ENCODE measurements at regions not wholly inside any gene's neighbourhood (a gene's known extent, or its start where the extent isn't known, plus 50 kb on each side); places are given as distances from the start of the nearest gene placed in this dataset.
"Not testable (repeated sequence)": the region's sequence is repeated elsewhere in the genome, so short reads cannot be mapped to it uniquely, and the experiment has no call there.

DNA sequence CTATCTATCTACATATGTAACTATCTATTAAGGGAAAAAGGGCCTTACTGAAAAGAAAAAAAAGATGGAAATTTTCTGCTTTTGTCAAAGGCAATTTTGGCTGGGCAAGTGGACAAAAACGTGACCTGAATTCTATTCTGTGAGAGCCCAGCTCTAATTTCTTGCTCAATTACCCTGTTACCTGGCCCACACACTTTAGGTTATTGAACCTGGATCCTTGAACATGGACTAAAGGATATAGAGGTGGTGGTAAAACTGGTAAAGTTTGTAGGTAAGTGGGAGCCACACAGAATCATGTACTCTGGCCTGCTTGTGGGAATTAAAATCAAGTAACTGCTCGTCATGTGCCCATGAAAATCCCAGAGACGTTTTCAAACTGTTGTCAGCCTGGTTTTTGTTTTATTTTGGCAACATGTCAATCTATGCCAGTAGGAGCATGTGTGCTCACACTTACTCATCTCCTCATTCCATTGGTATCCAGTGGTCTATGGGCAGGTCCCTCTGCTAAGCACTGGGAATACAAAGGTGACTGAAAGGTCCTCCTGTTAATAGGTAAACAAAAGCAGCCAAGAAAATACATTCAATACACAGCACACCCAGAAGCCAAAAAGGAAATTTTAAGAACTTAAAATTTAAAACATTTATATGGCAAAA lies 113.7 kb upstream of the WARS2 start:
- DNase-seq, result no peak

DNA sequence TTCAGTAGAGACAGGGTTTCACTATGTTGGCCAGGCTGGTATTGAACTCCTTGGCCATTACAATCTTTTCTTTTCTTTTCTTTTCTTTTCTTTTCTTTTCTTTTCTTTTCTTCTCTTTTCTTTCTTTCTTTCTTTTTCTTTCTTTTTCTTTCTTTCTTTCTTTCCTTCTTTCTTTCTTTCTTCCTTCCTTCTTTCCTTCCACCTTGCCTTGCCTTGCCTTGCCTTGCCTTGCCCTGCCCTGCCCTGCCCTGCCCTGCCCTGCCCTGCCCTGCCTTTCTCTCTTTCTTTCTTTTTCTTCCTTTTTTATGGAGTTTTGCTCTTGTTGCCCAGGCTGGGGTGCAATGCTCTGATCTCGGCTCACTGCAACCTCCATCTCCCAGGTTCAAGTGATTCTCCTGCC lies 112.5 kb upstream of the HAO2 start:
- not testable (repeated sequence) for DNase-seq

DNA sequence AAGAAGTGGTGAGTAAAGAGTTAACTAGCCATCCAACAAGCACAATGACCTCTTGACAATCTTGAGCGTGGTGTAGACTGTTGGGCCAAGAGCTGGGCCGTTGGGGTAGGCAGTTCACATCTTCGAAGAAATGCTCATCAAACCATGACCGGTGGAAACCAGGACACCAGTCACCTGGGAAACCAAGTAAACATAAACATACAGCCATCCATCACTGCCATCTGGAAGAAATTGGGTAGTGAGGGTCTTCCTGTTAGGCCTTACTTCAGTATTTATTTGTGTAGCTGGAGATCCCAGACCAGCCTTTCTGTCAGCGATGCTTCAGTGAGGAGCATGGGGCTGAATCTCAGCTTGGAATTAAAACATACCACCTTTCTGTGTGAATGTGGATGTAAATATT lies 108.1 kb upstream of the HAO2 start:
- DNase-seq, result no peak

DNA sequence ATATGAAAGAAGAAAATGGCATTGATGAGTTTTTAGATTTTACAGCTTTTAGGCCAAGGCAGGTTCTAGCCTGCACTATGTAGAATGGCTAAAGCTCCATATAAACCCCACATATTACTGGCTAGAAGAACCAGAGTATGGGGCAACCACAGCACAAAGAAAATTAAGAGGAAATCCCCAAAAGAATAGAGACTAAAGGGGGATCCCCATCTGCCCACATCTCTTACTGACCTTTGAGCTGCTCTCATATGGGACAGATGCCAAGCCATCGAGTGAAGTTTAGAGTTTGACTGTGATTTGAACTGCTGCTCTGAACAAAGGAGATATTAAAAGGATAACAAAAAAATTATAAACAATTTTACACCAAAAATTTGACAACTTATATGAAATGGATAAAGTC lies 102.2 kb upstream of the HAO2 start:
- no peak for DNase-seq

DNA sequence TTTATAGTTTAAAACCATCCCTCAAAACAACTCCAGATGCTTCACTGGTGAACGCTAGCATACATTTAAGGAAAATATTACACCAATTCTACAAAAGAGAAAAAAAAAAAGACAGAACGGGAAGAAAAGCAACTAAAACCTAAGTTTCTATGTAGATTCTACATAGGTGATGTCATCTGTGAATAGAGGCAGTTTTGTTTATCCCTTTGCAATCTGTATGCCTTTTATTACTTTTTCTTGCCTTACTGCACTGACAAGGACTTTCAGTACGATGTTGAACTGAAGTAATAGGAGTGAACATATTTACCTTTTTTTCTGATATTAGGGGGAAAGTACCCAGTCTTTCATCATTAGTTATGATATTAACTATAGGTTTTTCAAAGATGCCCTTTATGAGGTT lies 101.7 kb upstream of the HAO2 start:
- DNase-seq, result no peak

DNA sequence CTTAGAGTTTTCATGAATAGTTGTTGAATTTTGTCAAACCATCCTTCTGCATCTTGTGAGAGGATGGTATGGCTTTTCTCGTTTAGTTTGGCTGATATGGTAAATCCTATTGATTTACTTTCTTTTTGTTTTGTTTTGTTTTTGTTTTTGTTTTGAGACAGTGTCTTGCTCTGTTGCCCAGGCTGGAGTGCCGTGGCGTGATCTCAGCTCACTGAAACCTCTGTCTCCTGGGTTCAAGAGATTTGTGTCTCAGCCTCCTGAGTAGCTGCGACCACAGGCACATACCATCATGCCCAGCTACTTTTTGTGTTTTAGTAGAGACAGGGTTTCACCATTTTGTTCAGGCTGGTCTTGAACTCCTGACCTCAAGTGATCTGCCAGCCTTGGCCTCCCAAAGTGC lies 101.3 kb upstream of the HAO2 start:
- DNase-seq, result not testable (repeated sequence)

DNA sequence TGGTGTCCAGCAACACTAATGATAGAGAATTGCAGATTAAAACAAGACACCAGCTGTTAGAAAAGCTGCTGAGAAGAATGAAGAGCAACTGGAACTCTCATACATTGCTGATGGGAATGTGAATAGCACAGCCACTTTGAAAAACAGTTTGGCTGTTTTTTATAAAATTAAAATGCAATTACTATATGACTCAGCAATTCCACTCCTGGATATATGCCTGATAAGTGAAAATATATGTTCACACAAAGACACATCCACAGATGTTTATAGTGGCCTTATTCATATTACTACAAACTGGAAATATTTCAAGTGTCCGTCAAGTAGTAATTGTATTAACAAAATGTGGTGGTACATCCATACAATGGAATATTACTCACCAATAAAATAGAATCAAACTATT lies 99.7 kb upstream of the HAO2 start:
- DNase-seq, result no peak

DNA sequence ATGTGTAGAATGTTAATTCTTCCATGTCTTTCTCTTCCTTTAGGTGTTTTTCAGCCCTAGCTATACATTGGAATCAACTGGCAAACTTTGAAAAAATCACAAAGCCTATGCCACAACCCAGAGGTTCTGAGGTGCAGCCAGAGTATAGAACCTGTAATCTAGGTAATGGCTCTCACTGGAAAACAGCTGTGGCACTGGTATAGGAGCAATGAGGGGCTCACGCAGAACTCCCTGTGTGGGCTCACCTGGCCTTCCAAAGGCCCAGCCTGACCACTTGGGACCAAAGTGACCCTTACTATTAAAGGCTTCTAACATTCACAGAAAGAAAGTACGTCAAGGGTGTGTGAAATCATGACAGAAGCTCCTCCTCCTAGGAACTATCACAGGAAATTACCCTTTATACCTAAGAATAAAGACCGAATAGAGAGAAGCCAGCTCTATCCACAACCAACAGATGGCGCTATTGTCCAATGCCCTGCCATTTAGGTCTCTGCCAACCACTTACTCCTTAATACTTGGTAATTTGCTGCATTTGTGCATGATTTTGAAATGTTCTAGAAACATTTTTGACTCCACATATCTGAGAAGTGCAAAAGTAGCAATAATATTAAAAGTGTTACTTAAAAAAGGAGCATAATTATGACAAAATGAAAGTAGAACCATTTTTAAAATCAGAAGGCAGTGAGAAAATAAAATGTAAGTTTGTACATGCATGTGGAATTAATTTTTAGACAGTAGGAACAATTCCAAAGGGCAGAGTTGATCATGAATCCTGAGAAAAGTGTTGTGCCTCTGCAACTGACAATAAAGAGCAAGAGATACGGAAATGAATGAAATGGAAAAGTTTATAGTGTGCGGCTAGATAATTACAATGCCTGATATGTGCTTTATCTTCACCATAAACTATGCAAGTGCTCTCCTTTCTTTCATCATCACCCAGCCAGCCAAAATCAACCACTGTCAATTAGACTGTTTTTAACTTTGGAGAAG lies 93.1 kb upstream of the HAO2 start:
- DNase-seq, result no peak

DNA sequence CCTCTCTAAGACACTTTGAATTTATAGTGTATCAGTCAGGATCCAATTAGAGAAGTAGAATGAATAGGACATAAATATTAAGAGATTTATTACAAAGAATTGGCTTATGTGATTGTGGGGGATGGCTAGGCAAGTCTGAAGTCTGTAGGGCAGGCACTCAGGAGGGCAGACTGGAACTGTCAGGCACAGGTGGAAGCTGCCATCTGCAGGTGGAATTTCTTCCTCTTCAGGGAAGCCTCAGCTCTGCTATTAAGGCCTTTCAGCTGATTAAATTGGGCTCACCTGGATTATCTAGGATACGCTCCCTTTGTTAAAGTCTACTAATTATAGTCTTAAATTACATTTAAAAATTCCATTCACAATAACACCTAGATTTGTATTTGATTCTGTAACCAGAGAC lies 92.0 kb upstream of the HAO2 start:
- DNase-seq, result no peak

DNA sequence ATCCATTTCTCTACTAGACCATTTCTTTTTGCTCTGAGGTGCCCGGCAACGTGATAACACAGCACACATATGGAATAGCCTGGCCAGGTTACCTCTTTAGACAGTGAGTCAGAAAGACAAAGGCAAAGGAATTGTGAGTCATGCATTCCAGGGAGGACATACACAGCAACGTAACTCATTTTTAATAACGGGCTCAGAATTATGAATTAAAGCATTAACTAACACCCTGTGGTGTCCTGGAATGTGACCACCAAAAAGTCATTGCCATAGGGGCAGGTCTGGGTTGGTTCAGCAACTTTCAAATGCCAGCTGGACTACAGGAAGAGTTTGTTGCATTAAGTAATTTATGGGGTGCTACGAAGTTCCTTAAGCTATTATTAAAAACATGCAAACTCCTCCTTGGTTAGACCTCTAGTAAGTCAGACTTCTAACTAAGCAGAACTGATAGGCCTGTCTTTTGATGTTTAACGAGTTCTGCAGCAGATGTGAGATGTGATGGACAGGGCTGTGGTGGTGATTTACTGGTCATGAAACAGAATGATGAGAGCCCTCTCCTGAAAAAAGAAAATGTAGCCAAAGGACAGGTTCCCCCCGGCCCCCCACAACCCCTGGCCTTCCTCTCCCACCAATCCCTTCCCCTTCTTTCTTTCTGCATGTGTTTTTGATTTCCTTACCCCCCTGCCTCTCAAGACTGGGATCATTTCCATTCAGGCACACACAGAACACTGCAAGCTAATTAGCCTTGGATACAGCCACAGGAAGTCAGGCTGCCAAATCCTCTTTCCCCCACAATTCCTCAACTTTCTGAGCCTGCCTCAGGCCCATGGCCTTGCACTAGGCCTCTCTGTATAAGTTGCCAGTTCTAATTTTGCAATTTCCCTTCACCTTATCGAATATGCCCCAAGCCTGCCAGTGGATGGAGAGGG lies 88.9 kb upstream of the HAO2 start:
- DNase-seq, result no peak

DNA sequence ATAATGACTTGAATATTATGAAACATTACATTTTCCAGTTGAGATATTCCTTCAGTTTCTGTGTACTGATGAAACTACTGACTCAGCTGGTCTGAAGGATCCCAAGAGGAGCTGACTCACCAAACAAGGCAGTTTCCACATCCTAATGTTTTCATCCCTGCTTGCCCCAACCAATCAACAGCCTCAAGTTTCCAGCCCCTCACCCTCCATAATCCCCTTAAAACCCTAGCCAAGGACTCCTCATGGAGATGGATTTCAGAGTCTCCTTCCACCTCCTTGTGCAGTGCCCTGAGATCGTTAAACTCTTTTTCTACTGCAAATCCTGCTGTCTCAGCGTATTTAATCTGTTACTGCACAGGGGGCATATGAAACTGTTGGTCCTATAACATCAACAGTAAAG lies 83.1 kb upstream of the HAO2 start:
- DNase-seq, result no peak

DNA sequence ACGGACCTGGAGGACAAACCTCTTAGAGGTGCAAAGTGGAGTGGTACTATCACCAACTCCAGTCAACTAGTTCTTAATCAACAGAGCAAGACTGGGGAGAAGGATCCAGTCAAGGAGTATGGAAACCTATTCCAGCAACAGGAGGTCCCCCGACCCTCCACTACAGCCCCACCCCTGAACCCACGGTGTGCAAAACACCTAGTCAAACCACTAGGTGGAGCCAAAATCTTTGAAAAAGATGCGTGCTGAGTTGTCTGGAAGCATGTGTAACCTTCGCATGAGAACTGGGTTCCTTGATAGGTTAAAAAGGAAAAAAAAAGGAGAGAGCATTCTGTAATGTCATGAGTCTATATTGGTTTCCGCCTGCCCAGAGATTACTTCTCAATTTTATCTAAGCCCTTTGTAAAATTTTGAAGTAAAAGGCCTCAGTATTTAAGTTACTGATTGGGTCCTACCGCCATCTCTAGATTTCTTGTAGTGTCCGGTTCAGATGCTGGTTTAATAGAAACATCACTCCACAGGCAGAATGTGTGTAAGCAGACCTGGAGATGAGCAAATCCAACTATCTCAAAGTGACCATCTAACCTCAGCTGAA lies 81.9 kb upstream of the HAO2 start:
- DNase-seq, result no peak

DNA sequence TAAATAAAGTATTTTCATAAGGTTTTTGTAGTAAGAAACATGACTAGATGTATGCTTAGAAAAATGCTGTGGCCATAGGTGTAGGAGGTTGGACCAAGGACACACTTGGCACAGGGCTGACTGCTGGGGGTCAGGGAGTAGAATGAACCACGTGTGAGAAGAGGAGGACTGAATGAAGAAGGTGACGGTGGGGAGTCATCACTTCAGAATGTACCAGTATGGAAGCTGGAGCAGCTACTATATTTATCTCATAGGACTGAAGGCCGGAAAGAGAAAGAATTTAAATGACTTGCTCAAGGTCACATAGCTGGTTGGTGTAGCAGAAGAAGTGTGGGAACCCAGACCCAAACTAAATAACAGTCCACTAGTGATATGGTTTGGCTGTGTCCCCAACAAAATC lies 79.8 kb upstream of the HAO2 start:
- no peak for DNase-seq

DNA sequence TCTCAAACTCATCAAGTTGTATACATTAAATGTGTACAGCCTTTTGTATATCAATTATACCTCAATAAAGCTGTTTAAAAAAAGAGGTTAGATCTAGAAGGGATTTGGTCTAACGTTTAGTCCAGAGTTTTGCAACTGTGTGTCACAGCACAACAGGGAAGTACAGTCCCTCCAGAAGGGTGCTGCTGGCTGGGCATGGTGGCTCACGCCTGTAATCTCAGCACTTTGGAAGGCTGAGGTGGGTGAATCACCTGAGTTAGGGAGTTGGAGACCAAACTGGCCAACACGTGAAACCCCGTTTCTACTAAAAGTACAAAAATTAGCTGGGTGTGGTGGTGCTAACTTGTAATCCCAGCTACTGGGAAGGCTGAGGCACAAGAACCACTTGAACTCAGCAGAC lies 78.3 kb upstream of the HAO2 start:
- DNase-seq, result no peak

DNA sequence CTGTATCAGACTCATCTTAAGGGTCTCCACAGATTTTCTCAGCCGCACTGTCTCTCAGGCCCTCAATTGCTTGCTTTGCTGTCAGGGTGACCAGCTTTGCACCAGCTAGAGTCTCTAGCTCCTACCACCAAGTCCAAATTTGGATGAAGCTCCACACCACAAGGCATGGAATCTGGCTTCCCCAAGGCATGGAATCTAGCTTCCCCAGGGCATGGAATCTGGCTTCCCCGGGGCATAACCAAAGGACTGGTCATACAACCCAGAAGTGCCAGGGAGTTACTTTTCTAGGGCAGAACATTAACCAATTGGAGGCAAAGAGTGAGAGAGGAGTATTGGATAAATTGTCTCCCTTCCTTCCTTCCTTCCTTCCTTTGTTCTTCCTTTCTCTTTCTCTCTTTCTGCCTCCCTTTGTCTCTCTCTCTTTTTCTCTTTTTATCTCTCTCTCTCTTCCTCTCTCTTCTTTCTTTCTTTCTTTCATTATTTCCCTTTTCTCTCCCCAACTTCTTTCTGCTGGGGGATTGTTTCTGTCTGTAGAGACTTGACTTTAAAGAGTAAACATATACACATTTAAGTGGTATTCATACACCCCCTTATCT lies 76.9 kb upstream of the HAO2 start:
- no peak for DNase-seq

DNA sequence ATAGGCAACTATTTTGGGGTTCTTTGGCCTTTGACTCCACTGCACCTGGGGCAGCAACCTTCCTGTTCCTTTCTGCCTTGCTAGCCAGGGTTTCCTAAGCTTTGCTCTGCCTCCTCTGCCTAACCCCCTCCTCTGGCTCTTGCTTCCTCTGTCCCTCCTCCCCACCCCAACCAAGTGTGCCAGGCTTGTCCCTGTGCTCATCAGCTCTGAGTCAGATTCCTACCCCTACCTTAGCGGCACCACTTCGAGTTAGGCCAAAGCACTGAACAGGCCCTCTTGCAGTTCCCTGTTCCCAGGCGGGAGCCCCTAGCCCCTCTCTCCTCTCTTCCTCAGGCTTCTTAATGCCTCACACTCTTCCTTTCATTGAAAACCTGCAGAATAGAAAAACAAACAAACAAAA lies 74.8 kb upstream of the HAO2 start:
- no peak for DNase-seq

DNA sequence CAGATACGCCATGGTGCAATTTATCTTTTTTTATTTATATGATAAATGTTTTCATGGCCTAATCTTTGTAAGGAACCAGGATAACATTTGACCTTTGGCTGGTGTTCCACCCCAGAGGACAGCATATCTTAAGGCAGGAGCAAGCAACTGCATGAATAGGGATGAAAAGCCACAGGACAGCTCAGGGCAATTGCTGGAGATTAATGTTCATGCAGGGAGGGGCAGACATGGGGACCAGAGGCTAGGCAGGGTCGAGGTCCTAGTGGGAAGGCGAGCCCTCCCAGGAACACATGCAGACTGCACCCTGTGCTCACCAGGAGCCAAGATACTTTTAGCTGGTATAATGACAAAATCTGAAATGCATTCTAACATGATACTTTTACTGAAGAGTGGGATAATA lies 74.4 kb upstream of the HAO2 start:
- DNase-seq, result no peak

DNA sequence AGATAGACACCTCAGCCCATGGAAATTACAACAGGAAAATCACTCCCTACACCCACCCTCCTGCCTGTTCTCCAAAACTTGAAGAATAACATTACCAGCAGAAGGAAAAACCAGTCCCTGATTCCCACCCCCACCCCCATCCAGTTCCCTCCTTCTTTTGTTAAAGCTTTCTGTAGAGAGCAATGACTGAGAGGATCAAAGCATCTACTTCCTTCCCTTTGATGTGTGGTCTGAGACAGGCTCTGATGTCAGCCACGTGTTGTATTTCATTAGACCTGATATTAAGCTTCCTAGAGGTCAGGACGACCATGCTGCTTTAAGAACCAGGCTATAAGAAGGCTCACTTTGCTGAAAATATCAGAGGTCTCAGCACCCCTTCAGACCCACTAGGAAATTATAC lies 73.9 kb upstream of the HAO2 start:
- DNase-seq, result no peak

DNA sequence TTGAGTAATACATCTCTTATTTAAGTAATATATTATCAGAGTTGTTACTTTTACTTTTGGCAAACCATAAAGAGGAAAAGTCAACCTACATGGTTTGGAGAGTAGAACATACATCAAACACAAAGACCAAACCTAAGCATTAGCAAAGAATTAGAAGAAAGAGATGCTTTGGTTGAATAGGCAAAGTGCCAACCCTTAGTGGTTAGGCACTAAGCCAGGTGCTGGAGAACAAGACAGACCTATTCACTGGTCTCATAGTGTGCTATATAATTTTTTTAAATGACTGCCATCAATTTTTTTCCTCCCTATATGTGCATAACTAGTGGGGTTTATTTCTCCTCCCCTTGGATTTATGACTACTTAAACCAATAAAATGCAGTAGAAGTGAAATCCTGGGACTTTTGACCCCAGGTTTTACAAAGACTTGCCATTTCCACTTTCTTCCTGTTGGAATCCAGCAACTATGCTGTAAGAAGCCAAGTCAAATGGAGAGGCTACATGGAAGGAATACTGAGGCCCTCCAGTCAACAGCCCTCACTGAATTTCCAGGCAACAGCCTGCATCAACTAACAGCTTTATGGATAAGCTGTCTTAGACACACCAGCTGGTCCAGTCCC lies 69.8 kb upstream of the HAO2 start:
- no peak for DNase-seq

DNA sequence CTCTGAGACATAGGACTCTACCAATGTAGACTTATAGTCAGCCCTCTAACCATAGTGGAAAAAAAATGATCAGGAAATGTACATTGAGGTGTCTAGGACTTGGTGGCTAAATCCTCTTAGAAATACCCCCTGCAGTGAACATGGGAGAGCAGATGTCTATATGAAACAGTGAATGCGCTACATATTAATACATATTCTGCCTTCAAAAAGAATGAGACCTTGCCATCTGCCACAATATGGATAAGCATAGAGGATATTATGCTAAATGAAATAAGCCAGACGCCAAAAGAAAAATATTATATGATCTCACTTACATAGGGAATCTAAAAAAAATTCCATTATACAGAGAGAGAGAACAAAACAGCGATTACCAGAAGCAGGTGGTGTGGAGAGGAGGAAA lies 66.6 kb upstream of the HAO2 start:
- no peak for DNase-seq

DNA sequence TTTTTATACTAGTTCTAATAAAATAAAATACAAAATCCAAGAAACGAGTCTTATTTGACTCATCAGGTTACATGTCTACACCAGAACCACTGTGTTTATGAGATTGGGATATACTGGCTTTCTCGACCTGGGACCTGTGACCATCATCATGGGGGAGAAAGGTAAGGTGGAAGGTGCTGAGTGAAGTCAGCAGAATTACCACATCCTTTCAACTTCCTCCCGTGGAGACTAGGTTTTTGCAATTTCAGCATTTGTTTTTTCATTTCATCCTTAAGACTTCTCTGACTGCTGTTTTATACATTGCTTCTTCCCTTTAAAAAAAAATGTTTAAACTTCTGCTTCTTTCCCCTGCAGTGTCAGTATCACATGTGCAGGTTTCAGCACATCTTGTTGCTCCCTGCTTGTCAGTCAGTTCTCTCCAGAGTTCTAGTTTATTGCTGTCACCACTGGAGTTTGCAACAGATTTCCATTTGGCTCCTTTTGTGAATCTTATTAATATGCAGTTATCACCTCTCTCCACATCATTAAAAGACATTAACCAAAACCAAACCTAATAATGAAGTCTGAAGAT lies 60.4 kb upstream of the HAO2 start:
- DNase-seq, result no peak

DNA sequence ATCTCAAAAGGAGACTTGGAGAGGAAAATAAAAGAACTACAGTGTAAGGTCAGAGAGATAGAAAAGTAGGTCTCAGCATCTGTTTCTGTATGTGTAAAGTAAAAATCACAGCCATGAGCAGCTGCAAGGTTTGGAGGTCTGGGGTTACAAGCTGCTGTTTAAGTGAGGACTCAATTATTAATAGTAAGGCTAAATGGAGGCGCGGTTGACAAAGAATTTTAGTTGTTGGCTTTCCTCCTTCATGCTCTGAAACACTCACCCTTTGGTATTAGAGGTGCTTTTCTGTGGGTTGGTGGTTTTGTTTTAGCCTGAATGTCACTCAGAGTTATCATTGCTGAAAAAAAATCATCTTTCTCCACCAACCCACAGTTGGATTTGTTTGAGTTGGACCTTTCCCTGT lies 59.8 kb upstream of the HAO2 start:
- DNase-seq, result no peak

Data from CD4-positive, alpha-beta T cell treated with Interleukin-15 for 1 hour (primary cell).